ENCODE measurements at regions not wholly inside any gene's neighbourhood (a gene's known extent, or its start where the extent isn't known, plus 50 kb on each side); places are given as distances from the start of the nearest gene placed in this dataset.
"Not testable (repeated sequence)": the region's sequence is repeated elsewhere in the genome, so short reads cannot be mapped to it uniquely, and the experiment has no call there.

DNA sequence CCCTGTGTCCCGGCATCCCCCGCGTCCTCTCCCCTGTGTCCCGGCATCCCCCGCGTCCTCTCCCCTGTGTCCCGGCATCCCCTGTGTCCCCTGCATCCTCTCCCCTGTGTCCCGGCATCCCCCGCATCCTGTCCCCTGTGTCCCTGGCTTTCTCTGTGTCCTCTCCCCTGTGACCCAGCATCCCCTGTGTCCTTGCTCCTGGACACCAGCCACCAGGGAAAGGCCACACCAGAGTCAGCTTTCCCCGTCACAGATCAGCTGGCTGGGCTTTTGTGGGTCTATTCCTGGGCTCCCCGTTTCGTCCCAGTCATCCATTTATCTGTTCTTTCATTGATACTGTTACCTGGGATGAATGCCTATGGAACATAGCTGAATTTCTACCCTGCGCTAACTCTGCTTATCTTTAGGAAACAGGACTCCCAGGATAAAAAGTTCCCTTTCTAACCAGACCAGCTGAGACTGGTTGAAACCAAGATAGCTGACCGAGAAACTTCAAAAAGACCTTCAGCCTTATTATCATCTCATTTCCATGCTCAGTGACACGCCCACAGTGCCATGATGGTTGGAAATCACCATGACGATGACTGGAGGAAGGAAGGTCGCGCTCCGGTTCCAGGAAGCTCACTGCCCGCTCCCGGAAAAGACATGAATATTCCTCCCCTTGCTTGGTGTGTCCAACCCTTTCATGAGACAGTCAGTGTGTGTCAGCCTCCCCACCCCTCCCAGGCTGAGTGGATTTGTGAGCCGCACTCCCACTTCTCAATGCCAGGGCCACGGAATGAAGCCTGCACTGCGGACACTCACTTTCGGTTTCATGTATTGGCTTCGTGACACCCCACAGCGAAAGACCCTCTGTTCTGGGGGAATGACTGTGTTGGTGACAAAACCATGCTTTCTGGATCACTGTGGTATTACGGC, 276.4 kb upstream of the SFSWAP start:
- no peaks in the 10 kb centered on the region for H3K4me1 ChIP-seq
- H3K27me3 ChIP-seq (ENCODE audit: control insufficient read depth, insufficient read depth, low read length), result no peaks in the 10 kb centered on the region
- H3K79me2 ChIP-seq, result no peaks in the 10 kb centered on the region
- H2AFZ ChIP-seq, result no peak overlapping the region
- H3K27ac ChIP-seq, result no peak overlapping the region
- no peaks in the 10 kb centered on the region for H3K9me3 ChIP-seq (ENCODE audit: control insufficient read depth, low read length)
- no peak overlapping the region for H3K4me2 ChIP-seq (ENCODE audit: low read length)
- H3K36me3 ChIP-seq (ENCODE audit: control insufficient read depth, insufficient read depth, low read length), result no peaks in the 10 kb centered on the region
- no peak overlapping the region for H3K4me3 ChIP-seq (ENCODE audit: low read depth, low read length)
- TF ChIP-seq, protein P1, sequence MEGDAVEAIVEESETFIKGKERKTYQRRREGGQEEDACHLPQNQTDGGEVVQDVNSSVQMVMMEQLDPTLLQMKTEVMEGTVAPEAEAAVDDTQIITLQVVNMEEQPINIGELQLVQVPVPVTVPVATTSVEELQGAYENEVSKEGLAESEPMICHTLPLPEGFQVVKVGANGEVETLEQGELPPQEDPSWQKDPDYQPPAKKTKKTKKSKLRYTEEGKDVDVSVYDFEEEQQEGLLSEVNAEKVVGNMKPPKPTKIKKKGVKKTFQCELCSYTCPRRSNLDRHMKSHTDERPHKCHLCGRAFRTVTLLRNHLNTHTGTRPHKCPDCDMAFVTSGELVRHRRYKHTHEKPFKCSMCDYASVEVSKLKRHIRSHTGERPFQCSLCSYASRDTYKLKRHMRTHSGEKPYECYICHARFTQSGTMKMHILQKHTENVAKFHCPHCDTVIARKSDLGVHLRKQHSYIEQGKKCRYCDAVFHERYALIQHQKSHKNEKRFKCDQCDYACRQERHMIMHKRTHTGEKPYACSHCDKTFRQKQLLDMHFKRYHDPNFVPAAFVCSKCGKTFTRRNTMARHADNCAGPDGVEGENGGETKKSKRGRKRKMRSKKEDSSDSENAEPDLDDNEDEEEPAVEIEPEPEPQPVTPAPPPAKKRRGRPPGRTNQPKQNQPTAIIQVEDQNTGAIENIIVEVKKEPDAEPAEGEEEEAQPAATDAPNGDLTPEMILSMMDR (IDR thresholded peaks at IDR 0.05), result no peak
- no peak overlapping the region for H3K9ac ChIP-seq

GRCh38 chr12:131436922-131437705, 273.8 kb upstream of the SFSWAP start:
- H2AFZ ChIP-seq, result no peak overlapping the region
- H3K4me3 ChIP-seq (ENCODE audit: low read depth, low read length), result no peak overlapping the region
- H3K9me3 ChIP-seq (ENCODE audit: control insufficient read depth, low read length), result no peaks in the 10 kb centered on the region
- TF ChIP-seq, protein P1 (IDR thresholded peaks at IDR 0.05), result no peak
- no peaks in the 10 kb centered on the region for H3K36me3 ChIP-seq (ENCODE audit: control insufficient read depth, insufficient read depth, low read length)
- H3K27me3 ChIP-seq (ENCODE audit: control insufficient read depth, insufficient read depth, low read length), result no peaks in the 10 kb centered on the region
- H3K9ac ChIP-seq, result no peak overlapping the region
- H3K79me2 ChIP-seq, result no peaks in the 10 kb centered on the region
- H3K4me2 ChIP-seq (ENCODE audit: low read length), result no peak overlapping the region
- H3K4me1 ChIP-seq, result no peaks in the 10 kb centered on the region
- H3K27ac ChIP-seq, result no peak overlapping the region

- H3K4me3 ChIP-seq (ENCODE audit: low read depth, low read length), result no peak overlapping the region
- H3K4me1 ChIP-seq, result no peaks in the 10 kb centered on the region
- no peaks in the 10 kb centered on the region for H3K27me3 ChIP-seq (ENCODE audit: control insufficient read depth, insufficient read depth, low read length)
- no peaks in the 10 kb centered on the region for H3K9me3 ChIP-seq (ENCODE audit: control insufficient read depth, low read length)
- no peak overlapping the region for H2AFZ ChIP-seq
- H3K9ac ChIP-seq, result no peak overlapping the region
- H3K36me3 ChIP-seq (ENCODE audit: control insufficient read depth, insufficient read depth, low read length), result no peaks in the 10 kb centered on the region
- TF ChIP-seq, protein P1 (IDR thresholded peaks at IDR 0.05), result no peak
- no peak overlapping the region for H3K4me2 ChIP-seq (ENCODE audit: low read length)
- H3K27ac ChIP-seq, result no peak overlapping the region
- H3K79me2 ChIP-seq, result no peaks in the 10 kb centered on the region
Measured at GRCh38 chr12:131437706-131438492, 273.0 kb upstream of the SFSWAP start.

GRCh38 chr12:131438493-131438835, 272.4 kb upstream of the SFSWAP start:
- H3K9me3 ChIP-seq (ENCODE audit: control insufficient read depth, low read length); H3K36me3 ChIP-seq (ENCODE audit: control insufficient read depth, insufficient read depth, low read length); H3K9ac ChIP-seq; H3K79me2 ChIP-seq; H3K27me3 ChIP-seq (ENCODE audit: control insufficient read depth, insufficient read depth, low read length); H3K4me3 ChIP-seq (ENCODE audit: low read depth, low read length); H3K4me1 ChIP-seq; H2AFZ ChIP-seq; H3K27ac ChIP-seq; H3K4me2 ChIP-seq (ENCODE audit: low read length): not testable (repeated sequence)

DNA sequence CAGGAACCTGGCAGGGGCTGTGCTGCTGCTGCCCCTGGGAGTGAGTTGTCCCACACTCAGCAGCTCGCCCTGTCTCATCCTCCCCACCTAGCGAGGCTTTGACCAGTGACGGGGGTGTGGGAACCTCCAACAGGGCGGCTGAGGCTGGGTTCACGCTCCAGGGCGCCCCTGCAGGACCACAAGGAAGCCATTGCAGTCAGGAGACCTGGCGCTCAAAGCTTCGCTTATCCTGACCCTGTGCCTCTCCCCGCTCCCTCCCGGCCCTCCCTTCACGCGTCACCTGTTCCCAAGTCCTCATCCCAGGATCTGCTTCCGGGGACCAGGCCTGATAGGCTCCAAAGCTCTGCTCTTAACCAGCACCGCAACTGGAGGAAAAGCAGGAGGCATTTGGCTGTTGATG, 272.0 kb upstream of the SFSWAP start:
- Histone ChIP-seq H3K36me3 (ENCODE audit: control insufficient read depth, insufficient read depth, low read length) (no peaks in the 10 kb centered on the region), H3K79me2 (no peaks in the 10 kb centered on the region), H3K9ac (no peak overlapping the region), H3K4me2 (ENCODE audit: low read length) (no peak overlapping the region), H2AFZ (no peak overlapping the region), H3K9me3 (ENCODE audit: control insufficient read depth, low read length) (no peaks in the 10 kb centered on the region), H3K4me3 (ENCODE audit: low read depth, low read length) (no peak overlapping the region), H3K27me3 (ENCODE audit: control insufficient read depth, insufficient read depth, low read length) (no peaks in the 10 kb centered on the region), H3K4me1 (no peaks in the 10 kb centered on the region), H3K27ac (no peak overlapping the region)
- TF ChIP-seq, protein P1 (IDR thresholded peaks at IDR 0.05), result no peak

DNA sequence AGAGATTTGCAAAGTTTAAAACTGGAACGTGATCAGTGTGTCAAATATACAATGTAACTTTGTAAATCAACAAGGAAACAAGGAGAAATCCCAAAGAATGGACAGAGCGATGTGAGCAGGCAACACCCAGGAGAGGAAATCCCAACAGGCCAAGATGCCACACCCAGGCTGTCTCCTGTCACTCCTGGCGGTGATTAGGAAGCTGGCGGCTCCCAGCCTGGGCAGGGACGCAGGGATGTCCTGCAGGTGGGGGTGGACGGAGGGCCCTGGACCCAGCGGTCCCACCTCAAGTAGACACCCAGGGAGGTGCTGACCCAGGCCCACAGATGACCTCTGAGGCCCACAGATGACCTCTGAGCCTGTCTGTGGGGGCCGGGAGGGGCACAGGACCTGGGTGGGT, 271.1 kb upstream of the SFSWAP start:
- H3K4me3 ChIP-seq (ENCODE audit: low read depth, low read length); H3K9ac ChIP-seq; H3K79me2 ChIP-seq; H3K9me3 ChIP-seq (ENCODE audit: control insufficient read depth, low read length); H2AFZ ChIP-seq; H3K4me2 ChIP-seq (ENCODE audit: low read length); H3K27me3 ChIP-seq (ENCODE audit: control insufficient read depth, insufficient read depth, low read length); H3K36me3 ChIP-seq (ENCODE audit: control insufficient read depth, insufficient read depth, low read length); H3K4me1 ChIP-seq; H3K27ac ChIP-seq: not testable (repeated sequence)

Measured in parathyroid adenoma (tissue), 2 donors.